GM12878 (cell line): ENCODE measurements at regions not wholly inside any gene's neighbourhood (a gene's known extent, or its start where the extent isn't known, plus 50 kb on each side); places are given as distances from the start of the nearest gene placed in this dataset.
A peak's percentile ranks its signal among the peaks of the same experiment; 100 is the strongest.

Source experiments
- ATAC-seq: fragments of 200-7000 bp; cut with Tn5 transposase; 3 replicates; pipeline ENCODE4 v1.9.1; 2020; ENCODE audit warnings: mild to moderate bottlenecking, moderate library complexity
- BruUV-seq: library from RNA; stranded (reverse); fragments of 400-500 nt; replicated peaks from 2 replicates; lab custom pipeline; 2021; lab: Mats Ljungman, UMichigan
- CTCF ChIA-PET: fragments of 300-600 bp; sonication (Branson Sonifier 250); formaldehyde crosslinking; extraction: SDS; loops from one replicate; lab custom pipeline; 2021; ENCODE audit warnings: inconsistent platforms; lab: Yijun Ruan, JAX
- POLR2A ChIA-PET: fragments of 350-600 bp; formaldehyde crosslinking; extraction: SDS; loops from one replicate; lab custom pipeline; 2021; ENCODE audit warnings: inconsistent platforms; lab: Charles Lee
- RAD21 ChIA-PET: fragments of 300-600 bp; sonication (Branson Sonifier 250); formaldehyde crosslinking; loops from one replicate; lab custom pipeline; 2023; ENCODE audit warnings: antibody characterized with exemption; ENCODE audit not compliant: unreplicated experiment; lab: Charles Lee
- SMC1A ChIA-PET: fragments of 300-600 bp; sonication (Branson Sonifier 250); formaldehyde crosslinking; loops from one replicate; lab custom pipeline; 2023; ENCODE audit not compliant: unreplicated experiment, uncharacterized antibody; lab: Charles Lee
- DNase-seq: peaks from one replicate; pipeline ENCODE4 v3.0.0-alpha.2; 2011; ENCODE audit warnings: low read depth, low spot score
- FAIRE-seq: peaks from 3 replicates; lab custom pipeline; 2011; peaks lifted over from hg19 to GRCh38; lab: Jason Lieb, UNC
- H2AFZ ChIP-seq: 2 replicates; pipeline ENCODE4 v1.6.0; 2011; ENCODE audit warnings: low read depth, low read length, control low read depth; ENCODE audit not compliant: control insufficient read depth
- H3K27ac ChIP-seq: 2 replicates; pipeline ENCODE4 v1.5.1; 2011; ENCODE audit warnings: control low read depth; ENCODE audit not compliant: control insufficient read depth, insufficient read depth
- H3K27me3 ChIP-seq, 2 experiments: replicated peaks in 1 of 2; 2 replicates each; pipeline versions ENCODE4 v1.6.0 to v1.6.1; 2011; ENCODE audit warnings: low read length in 1 of 2; ENCODE audit not compliant: control insufficient read depth in 2 of 2, insufficient read depth in 2 of 2
- H3K36me3 ChIP-seq, 2 experiments: 2 replicates each; pipeline ENCODE4 v1.5.1; 2011; ENCODE audit warnings: low read length in 1 of 2; ENCODE audit not compliant: control insufficient read depth in 2 of 2, insufficient read depth in 2 of 2
- H3K4me1 ChIP-seq: 2 replicates; pipeline ENCODE4 v1.6.1; 2011; ENCODE audit warnings: mild to moderate bottlenecking, low read length, moderate library complexity, mixed read lengths; ENCODE audit not compliant: control insufficient read depth, insufficient read depth
- H3K4me2 ChIP-seq: 2 replicates; pipeline ENCODE4 v1.6.0; 2011; ENCODE audit warnings: control low read depth; ENCODE audit not compliant: control insufficient read depth, insufficient read depth
- H3K4me3 ChIP-seq: fragments of 200-600 bp; sonication (generic); 2 replicates; pipeline ENCODE4 v1.5.1; 2016
- H3K79me2 ChIP-seq: 2 replicates; pipeline ENCODE4 v1.6.0; 2011; ENCODE audit warnings: low read length; ENCODE audit not compliant: control insufficient read depth, insufficient read depth
- H3K9ac ChIP-seq: 2 replicates; pipeline ENCODE4 v1.8.0; 2011; ENCODE audit warnings: low read length, control low read depth, mixed read lengths; ENCODE audit not compliant: control insufficient read depth, insufficient read depth
- H3K9me3 ChIP-seq: replicated peaks from 3 replicates; pipeline ENCODE4 v1.5.1; 2011; ENCODE audit warnings: mild to moderate bottlenecking, low read length; ENCODE audit not compliant: control insufficient read depth, insufficient read depth
- H4K20me1 ChIP-seq: 2 replicates; pipeline ENCODE4 v1.6.0; 2011; ENCODE audit not compliant: control insufficient read depth, insufficient read depth
- IRF3 ChIP-seq: fragments of 450-650 bp; IDR thresholded peaks from 2 replicates; pipeline ENCODE4 v1.6.1; 2014; ENCODE audit warnings: mild to moderate bottlenecking
- MXI1 ChIP-seq: fragments of 150-350 bp; IDR thresholded peaks from 2 replicates; pipeline ENCODE4 v1.6.1; 2011; ENCODE audit warnings: low read depth, mild to moderate bottlenecking, inconsistent platforms, low read length, improper control_type of control experiment
- MYB ChIP-seq: fragments of 150-350 bp; IDR thresholded peaks from 2 replicates; pipeline ENCODE4 v1.6.1; 2014; ENCODE audit warnings: mild to moderate bottlenecking, low read depth, low read length, borderline replicate concordance
- NFYA ChIP-seq: IDR thresholded peaks from 2 replicates; pipeline ENCODE4 v1.6.1; 2011; ENCODE audit warnings: low read depth, mild to moderate bottlenecking, low read length, improper control_type of control experiment, borderline replicate concordance
- NKRF ChIP-seq: fragments of 450-650 bp; conservative IDR thresholded peaks from 2 replicates; pipeline ENCODE4 v1.6.1; 2017; ENCODE audit warnings: mild to moderate bottlenecking, moderate library complexity
- POLR2AphosphoS5 ChIP-seq: IDR thresholded peaks from 2 replicates; pipeline ENCODE4 v1.6.1; 2011; ENCODE audit warnings: mild to moderate bottlenecking, low read length, inconsistent platforms
- PRDM15 ChIP-seq: fragments of 450-650 bp; formaldehyde crosslinking; IDR thresholded peaks from 2 replicates; pipeline ENCODE4 v1.4.0; 2020; ENCODE audit warnings: mild to moderate bottlenecking, moderate library complexity
- RELA ChIP-seq: fragments of 450-650 bp; IDR thresholded peaks from 2 replicates; pipeline ENCODE4 v1.8.0; 2014; ENCODE audit warnings: borderline replicate concordance; ENCODE audit not compliant: partially characterized antibody
- REST ChIP-seq: IDR thresholded peaks from 2 replicates; pipeline ENCODE4 v1.6.1; 2012; ENCODE audit warnings: mild to moderate bottlenecking, low read depth, low read length
- RFX5 ChIP-seq: IDR thresholded peaks from 2 replicates; pipeline ENCODE4 v1.6.1; 2011; ENCODE audit warnings: low read depth, low read length, improper control_type of control experiment
- YY1 ChIP-seq: IDR thresholded peaks from 2 replicates; pipeline ENCODE4 v1.6.1; 2011; ENCODE audit warnings: low read depth, mild to moderate bottlenecking, low read length
- WGBS: methylation state at CpG from one replicate; pipeline ENCODE4 v1.1.6; 2016; ENCODE audit warnings: low lambda C conversion rate; ENCODE audit not compliant: insufficient replicate concordance, insufficient coverage; ENCODE audit errors: missing lambda C conversion rate; 5-methylcytosine and 5-hydroxymethylcytosine counted together
- in situ Hi-C: fragments of 300-500 bp; cut with MboI; formaldehyde crosslinking; loops from 9 replicates; pipeline ENCODE4 v1.14.3; 2018; ENCODE audit warnings: mixed read lengths
- intact Hi-C: fragments of 100-400 bp; cut with micrococcal nuclease; formaldehyde crosslinking; loops from one replicate; pipeline ENCODE4 v1.14.2; 2022; ENCODE audit not compliant: unreplicated experiment

GRCh38 chr5:113760486-113760885 is 247.0 kb downstream of the YTHDC2 start (continued):
- TF ChIP-seq REST (no peak), NFYA (no peak), POLR2AphosphoS5 (no peak), YY1 (no peak), NKRF (no peak), RELA (no peak), MYB (no peak)

GRCh38 chr5:113761594-113761993 is 248.1 kb downstream of the YTHDC2 start:
- no TSS peak for BruUV-seq
- WGBS: 24% methylated on average over 1 of the region's 1 CpG
- Histone ChIP-seq H3K79me2 (no peaks in the 10 kb centered on the region), H3K9ac (no peak overlapping the region), H3K4me1 (no peaks in the 10 kb centered on the region), H3K9me3 (peaks cover 1% of the 10 kb centered on the region; the same call in 1 of the 3 replicates), H3K4me2 (no peak overlapping the region; the same call in 1 of the 2 replicates), H2AFZ (no peak overlapping the region), H3K27ac (no peak overlapping the region), H3K36me3 (no peaks in the 10 kb centered on the region), H3K4me3 (no peak overlapping the region), H3K27me3 (no peaks in the 10 kb centered on the region), H4K20me1 (no peaks in the 10 kb centered on the region)
- SMC1A ChIA-PET: interaction anchor here (1.5 kb wide), 1 partner anchor 79 kb away, joined by 4 read pairs; no protein-coding TSS in a partner anchor
- intact Hi-C loops (no loop called here), in situ Hi-C loops (no loop called here)
- POLR2A ChIA-PET: no interaction called here
- DNase-seq (no peak), FAIRE-seq (no peak), ATAC-seq (peak; percentile 26)
- RAD21 ChIA-PET: interaction anchor here (1.6 kb wide), 1 partner anchor 81 kb away, joined by 3 read pairs; no protein-coding TSS in a partner anchor
- CTCF ChIA-PET: no interaction called here
- TF ChIP-seq IRF3 (no peak), PRDM15 (CRISPR knock-in tag) (no peak), MXI1 (no peak), RFX5 (no peak)
